GM13977 (cell line): ENCODE measurements at regions not wholly inside any gene's neighbourhood (a gene's known extent, or its start where the extent isn't known, plus 50 kb on each side); places are given as distances from the start of the nearest gene placed in this dataset.

Source experiments
- DNase-seq: peaks from one replicate; pipeline ENCODE4 v3.0.0; 2012; ENCODE audit warnings: low spot score
- CTCF ChIP-seq: IDR thresholded peaks from 2 replicates; pipeline ENCODE4 v1.5.1; 2012; ENCODE audit warnings: mild to moderate bottlenecking, control low read depth; ENCODE audit not compliant: insufficient read depth; ENCODE audit errors: extremely low read depth, missing control alignments
- in situ Hi-C: fragments of 300-500 bp; cut with MboI; formaldehyde crosslinking; loops from one replicate; pipeline ENCODE4 v1.12.0; 2022; ENCODE audit warnings: low sequenced_read_pairs, low pct_unique_long_range_greater_than_20kb, mixed read lengths, inconsistent platforms; ENCODE audit not compliant: unreplicated experiment

- in situ Hi-C loops, result no loop called here
- no peak for TF ChIP-seq CTCF
- no peak for DNase-seq
These were observed 510.8 kb downstream of the TMTC2 start for GRCh38 chr12:83197483-83197914.

- in situ Hi-C loops, result no loop called here
- no peak for DNase-seq
- TF ChIP-seq CTCF, result no peak
These were observed 510.1 kb downstream of the TMTC2 start for GRCh38 chr12:83196694-83197350.

- no peak for DNase-seq
- TF ChIP-seq CTCF, result no peak
- in situ Hi-C loops, result no loop called here
These were observed 504.1 kb downstream of the TMTC2 start for GRCh38 chr12:83190631-83191390.

GRCh38 chr12:83186419-83186818 lies 499.7 kb downstream of the TMTC2 start:
- in situ Hi-C loops, result no loop called here
- DNase-seq, result no peak
- no peak for TF ChIP-seq CTCF

GRCh38 chr12:83185241-83185640 lies 498.5 kb downstream of the TMTC2 start:
- DNase-seq, result no peak
- TF ChIP-seq CTCF, result no peak
- in situ Hi-C loops, result no loop called here
